ENCODE measurements at regions not wholly inside any gene's neighbourhood (a gene's known extent, or its start where the extent isn't known, plus 50 kb on each side); places are given as distances from the start of the nearest gene placed in this dataset.

- TF ChIP-seq, protein P1, sequence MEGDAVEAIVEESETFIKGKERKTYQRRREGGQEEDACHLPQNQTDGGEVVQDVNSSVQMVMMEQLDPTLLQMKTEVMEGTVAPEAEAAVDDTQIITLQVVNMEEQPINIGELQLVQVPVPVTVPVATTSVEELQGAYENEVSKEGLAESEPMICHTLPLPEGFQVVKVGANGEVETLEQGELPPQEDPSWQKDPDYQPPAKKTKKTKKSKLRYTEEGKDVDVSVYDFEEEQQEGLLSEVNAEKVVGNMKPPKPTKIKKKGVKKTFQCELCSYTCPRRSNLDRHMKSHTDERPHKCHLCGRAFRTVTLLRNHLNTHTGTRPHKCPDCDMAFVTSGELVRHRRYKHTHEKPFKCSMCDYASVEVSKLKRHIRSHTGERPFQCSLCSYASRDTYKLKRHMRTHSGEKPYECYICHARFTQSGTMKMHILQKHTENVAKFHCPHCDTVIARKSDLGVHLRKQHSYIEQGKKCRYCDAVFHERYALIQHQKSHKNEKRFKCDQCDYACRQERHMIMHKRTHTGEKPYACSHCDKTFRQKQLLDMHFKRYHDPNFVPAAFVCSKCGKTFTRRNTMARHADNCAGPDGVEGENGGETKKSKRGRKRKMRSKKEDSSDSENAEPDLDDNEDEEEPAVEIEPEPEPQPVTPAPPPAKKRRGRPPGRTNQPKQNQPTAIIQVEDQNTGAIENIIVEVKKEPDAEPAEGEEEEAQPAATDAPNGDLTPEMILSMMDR (IDR thresholded peaks at IDR 0.05; ENCODE audit: low read length) = no peak
- TF ChIP-seq EZH2 (optimal IDR thresholded peaks at IDR 0.05; ENCODE audit: low read depth, low read length) = no peak
Measured at GRCh38 chr20:50304923-50305635, 114.4 kb downstream of the CEBPB start.
